ENCODE measurements at regions not wholly inside any gene's neighbourhood (a gene's known extent, or its start where the extent isn't known, plus 50 kb on each side); places are given as distances from the start of the nearest gene placed in this dataset.

DNA sequence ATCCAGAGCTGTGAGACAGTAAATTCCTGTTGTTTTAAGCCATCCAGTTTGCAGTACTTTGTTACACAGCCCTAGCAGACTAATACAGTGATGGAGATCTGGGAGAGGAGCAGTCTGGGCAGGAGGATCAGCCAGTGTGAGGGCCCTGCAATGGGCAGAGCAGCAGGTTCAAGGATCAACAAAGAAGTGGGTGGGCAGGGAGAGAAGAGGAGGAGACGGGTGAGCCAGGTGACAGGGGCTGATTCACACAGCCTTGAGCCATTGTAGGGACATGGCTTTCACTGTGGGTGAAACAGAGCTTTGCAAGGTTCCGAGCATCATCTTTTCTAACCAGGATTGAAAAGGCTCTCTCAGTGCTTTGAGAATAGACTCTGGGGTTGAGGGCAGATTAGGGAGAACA is 88.2 kb upstream of the MVB12B start:
- TF ChIP-seq, protein P1, sequence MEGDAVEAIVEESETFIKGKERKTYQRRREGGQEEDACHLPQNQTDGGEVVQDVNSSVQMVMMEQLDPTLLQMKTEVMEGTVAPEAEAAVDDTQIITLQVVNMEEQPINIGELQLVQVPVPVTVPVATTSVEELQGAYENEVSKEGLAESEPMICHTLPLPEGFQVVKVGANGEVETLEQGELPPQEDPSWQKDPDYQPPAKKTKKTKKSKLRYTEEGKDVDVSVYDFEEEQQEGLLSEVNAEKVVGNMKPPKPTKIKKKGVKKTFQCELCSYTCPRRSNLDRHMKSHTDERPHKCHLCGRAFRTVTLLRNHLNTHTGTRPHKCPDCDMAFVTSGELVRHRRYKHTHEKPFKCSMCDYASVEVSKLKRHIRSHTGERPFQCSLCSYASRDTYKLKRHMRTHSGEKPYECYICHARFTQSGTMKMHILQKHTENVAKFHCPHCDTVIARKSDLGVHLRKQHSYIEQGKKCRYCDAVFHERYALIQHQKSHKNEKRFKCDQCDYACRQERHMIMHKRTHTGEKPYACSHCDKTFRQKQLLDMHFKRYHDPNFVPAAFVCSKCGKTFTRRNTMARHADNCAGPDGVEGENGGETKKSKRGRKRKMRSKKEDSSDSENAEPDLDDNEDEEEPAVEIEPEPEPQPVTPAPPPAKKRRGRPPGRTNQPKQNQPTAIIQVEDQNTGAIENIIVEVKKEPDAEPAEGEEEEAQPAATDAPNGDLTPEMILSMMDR (IDR thresholded peaks at IDR 0.05; ENCODE audit: insufficient read depth, low read length), result no peak
- TF ChIP-seq, protein P2, sequence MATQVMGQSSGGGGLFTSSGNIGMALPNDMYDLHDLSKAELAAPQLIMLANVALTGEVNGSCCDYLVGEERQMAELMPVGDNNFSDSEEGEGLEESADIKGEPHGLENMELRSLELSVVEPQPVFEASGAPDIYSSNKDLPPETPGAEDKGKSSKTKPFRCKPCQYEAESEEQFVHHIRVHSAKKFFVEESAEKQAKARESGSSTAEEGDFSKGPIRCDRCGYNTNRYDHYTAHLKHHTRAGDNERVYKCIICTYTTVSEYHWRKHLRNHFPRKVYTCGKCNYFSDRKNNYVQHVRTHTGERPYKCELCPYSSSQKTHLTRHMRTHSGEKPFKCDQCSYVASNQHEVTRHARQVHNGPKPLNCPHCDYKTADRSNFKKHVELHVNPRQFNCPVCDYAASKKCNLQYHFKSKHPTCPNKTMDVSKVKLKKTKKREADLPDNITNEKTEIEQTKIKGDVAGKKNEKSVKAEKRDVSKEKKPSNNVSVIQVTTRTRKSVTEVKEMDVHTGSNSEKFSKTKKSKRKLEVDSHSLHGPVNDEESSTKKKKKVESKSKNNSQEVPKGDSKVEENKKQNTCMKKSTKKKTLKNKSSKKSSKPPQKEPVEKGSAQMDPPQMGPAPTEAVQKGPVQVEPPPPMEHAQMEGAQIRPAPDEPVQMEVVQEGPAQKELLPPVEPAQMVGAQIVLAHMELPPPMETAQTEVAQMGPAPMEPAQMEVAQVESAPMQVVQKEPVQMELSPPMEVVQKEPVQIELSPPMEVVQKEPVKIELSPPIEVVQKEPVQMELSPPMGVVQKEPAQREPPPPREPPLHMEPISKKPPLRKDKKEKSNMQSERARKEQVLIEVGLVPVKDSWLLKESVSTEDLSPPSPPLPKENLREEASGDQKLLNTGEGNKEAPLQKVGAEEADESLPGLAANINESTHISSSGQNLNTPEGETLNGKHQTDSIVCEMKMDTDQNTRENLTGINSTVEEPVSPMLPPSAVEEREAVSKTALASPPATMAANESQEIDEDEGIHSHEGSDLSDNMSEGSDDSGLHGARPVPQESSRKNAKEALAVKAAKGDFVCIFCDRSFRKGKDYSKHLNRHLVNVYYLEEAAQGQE (IDR thresholded peaks at IDR 0.05; ENCODE audit: insufficient replicate concordance, low read depth), result no peak
- no peak for TF ChIP-seq POLR2AphosphoS5 (IDR thresholded peaks at IDR 0.05; ENCODE audit: low read depth)

Measured in HL-60 (cell line).